Parathyroid adenoma (tissue), 2 donors: ENCODE measurements at regions not wholly inside any gene's neighbourhood (a gene's known extent, or its start where the extent isn't known, plus 50 kb on each side); places are given as distances from the start of the nearest gene placed in this dataset.

Experiments used
- H2AFZ ChIP-seq: fragments of 300-600 bp; sonication (generic); one replicate; pipeline ENCODE4 v1.7.0; 2017; ENCODE audit warnings: antibody characterized with exemption, mild to moderate bottlenecking
- H3K27ac ChIP-seq: fragments of 300-600 bp; sonication (generic); one replicate; pipeline ENCODE4 v1.7.0; 2017
- H3K27me3 ChIP-seq: fragments of 300-600 bp; sonication (generic); one replicate; pipeline ENCODE4 v1.7.0; 2017; ENCODE audit warnings: low read length; ENCODE audit not compliant: control insufficient read depth, insufficient read depth
- H3K36me3 ChIP-seq: fragments of 300-600 bp; sonication (generic); one replicate; pipeline ENCODE4 v1.7.0; 2017; ENCODE audit warnings: low read length; ENCODE audit not compliant: control insufficient read depth, insufficient read depth
- H3K4me1 ChIP-seq: fragments of 300-600 bp; sonication (generic); one replicate; pipeline ENCODE4 v1.7.0; 2017; ENCODE audit warnings: control low read depth
- H3K4me2 ChIP-seq: fragments of 300-600 bp; sonication (generic); one replicate; pipeline ENCODE4 v1.7.0; 2017; ENCODE audit warnings: low read length
- H3K4me3 ChIP-seq: fragments of 300-600 bp; sonication (generic); one replicate; pipeline ENCODE4 v1.7.0; 2017; ENCODE audit warnings: low read depth, low read length
- H3K79me2 ChIP-seq: fragments of 300-600 bp; sonication (generic); one replicate; pipeline ENCODE4 v1.7.0; 2017; ENCODE audit warnings: control low read depth
- H3K9ac ChIP-seq: fragments of 300-600 bp; sonication (generic); one replicate; pipeline ENCODE4 v1.7.0; 2017; ENCODE audit warnings: mild to moderate bottlenecking
- H3K9me3 ChIP-seq: fragments of 300-600 bp; sonication (generic); one replicate; pipeline ENCODE4 v1.7.0; 2017; ENCODE audit warnings: low read length; ENCODE audit not compliant: control insufficient read depth
- CTCF ChIP-seq: fragments of 300-600 bp; sonication (generic); IDR thresholded peaks from one replicate; pipeline ENCODE4 v1.7.0; 2017; ENCODE audit warnings: antibody characterized with exemption, mild to moderate bottlenecking
- donor health status: primary hyperparathyroidism.

GRCh38 chr10:21083861-21084260 is 186.8 kb upstream of the NEBL start:
- H3K4me2 ChIP-seq: no peak overlapping the region
- no peak for TF ChIP-seq CTCF
- H3K9ac ChIP-seq: no peak overlapping the region
- no peak overlapping the region for H2AFZ ChIP-seq
- no peaks in the 10 kb centered on the region for H3K27me3 ChIP-seq
- no peaks in the 10 kb centered on the region for H3K36me3 ChIP-seq
- H3K9me3 ChIP-seq: no peaks in the 10 kb centered on the region
- no peak overlapping the region for H3K4me3 ChIP-seq
- no peaks in the 10 kb centered on the region for H3K79me2 ChIP-seq
- no peaks in the 10 kb centered on the region for H3K4me1 ChIP-seq
- H3K27ac ChIP-seq: no peak overlapping the region

- no peaks in the 10 kb centered on the region for H3K9me3 ChIP-seq
- H3K4me3 ChIP-seq: no peak overlapping the region
- no peak overlapping the region for H2AFZ ChIP-seq
- no peaks in the 10 kb centered on the region for H3K36me3 ChIP-seq
- H3K27me3 ChIP-seq: no peaks in the 10 kb centered on the region
- no peak overlapping the region for H3K9ac ChIP-seq
- no peak overlapping the region for H3K27ac ChIP-seq
- H3K79me2 ChIP-seq: peaks cover 3% of the 10 kb centered on the region
- TF ChIP-seq CTCF: no peak
- H3K4me1 ChIP-seq: no peaks in the 10 kb centered on the region
- H3K4me2 ChIP-seq: no peak overlapping the region
Measured at GRCh38 chr10:21082206-21082605, 185.1 kb upstream of the NEBL start.

GRCh38 chr10:21080261-21080660 is 183.2 kb upstream of the NEBL start:
- no peaks in the 10 kb centered on the region for H3K9me3 ChIP-seq
- TF ChIP-seq CTCF: no peak
- H3K79me2 ChIP-seq: peaks cover 5% of the 10 kb centered on the region
- no peak overlapping the region for H2AFZ ChIP-seq
- H3K4me3 ChIP-seq: no peak overlapping the region
- H3K9ac ChIP-seq: no peak overlapping the region
- no peaks in the 10 kb centered on the region for H3K4me1 ChIP-seq
- H3K27ac ChIP-seq: no peak overlapping the region
- no peaks in the 10 kb centered on the region for H3K36me3 ChIP-seq
- H3K4me2 ChIP-seq: no peak overlapping the region
- H3K27me3 ChIP-seq: no peaks in the 10 kb centered on the region

GRCh38 chr10:21079330-21079658 is 182.2 kb upstream of the NEBL start:
- no peaks in the 10 kb centered on the region for H3K27me3 ChIP-seq
- TF ChIP-seq CTCF: no peak

GRCh38 chr10:21078410-21079329 is 181.6 kb upstream of the NEBL start:
- H3K9ac ChIP-seq: no peak overlapping the region
- TF ChIP-seq CTCF: peak; percentile 82
- H3K4me2 ChIP-seq: no peak overlapping the region
- H3K79me2 ChIP-seq: peaks cover 12% of the 10 kb centered on the region
- H3K4me3 ChIP-seq: no peak overlapping the region
- H3K4me1 ChIP-seq: no peaks in the 10 kb centered on the region
- H3K36me3 ChIP-seq: no peaks in the 10 kb centered on the region
- H3K27ac ChIP-seq: no peak overlapping the region
- no peaks in the 10 kb centered on the region for H3K9me3 ChIP-seq
- H2AFZ ChIP-seq: no peak overlapping the region
- H3K27me3 ChIP-seq: no peaks in the 10 kb centered on the region

More at GRCh38 chr10:21079330-21079658, 182.2 kb upstream of the NEBL start:
- Histone ChIP-seq H3K4me2 (no peak overlapping the region), H3K4me3 (no peak overlapping the region), H3K4me1 (no peaks in the 10 kb centered on the region), H3K27ac (no peak overlapping the region), H3K36me3 (no peaks in the 10 kb centered on the region), H3K9ac (no peak overlapping the region), H3K9me3 (no peaks in the 10 kb centered on the region), H3K79me2 (peaks cover 8% of the 10 kb centered on the region), H2AFZ (no peak overlapping the region)
